GM12878 (cell line): ENCODE measurements at regions not wholly inside any gene's neighbourhood (a gene's known extent, or its start where the extent isn't known, plus 50 kb on each side); places are given as distances from the start of the nearest gene placed in this dataset.

Experiments used
- ATAC-seq: fragments of 200-7000 bp; cut with Tn5 transposase; 3 replicates; pipeline ENCODE4 v1.9.1; 2020; ENCODE audit warnings: mild to moderate bottlenecking, moderate library complexity
- BruUV-seq: library from RNA; stranded (reverse); fragments of 400-500 nt; replicated peaks from 2 replicates; lab custom pipeline; 2021; lab: Mats Ljungman, UMichigan
- CTCF ChIA-PET: fragments of 300-600 bp; sonication (Branson Sonifier 250); formaldehyde crosslinking; extraction: SDS; loops from one replicate; lab custom pipeline; 2021; ENCODE audit warnings: inconsistent platforms; lab: Yijun Ruan, JAX
- POLR2A ChIA-PET: fragments of 350-600 bp; formaldehyde crosslinking; extraction: SDS; loops from one replicate; lab custom pipeline; 2021; ENCODE audit warnings: inconsistent platforms; lab: Charles Lee
- RAD21 ChIA-PET: fragments of 300-600 bp; sonication (Branson Sonifier 250); formaldehyde crosslinking; loops from one replicate; lab custom pipeline; 2023; ENCODE audit warnings: antibody characterized with exemption; ENCODE audit not compliant: unreplicated experiment; lab: Charles Lee
- SMC1A ChIA-PET: fragments of 300-600 bp; sonication (Branson Sonifier 250); formaldehyde crosslinking; loops from one replicate; lab custom pipeline; 2023; ENCODE audit not compliant: unreplicated experiment, uncharacterized antibody; lab: Charles Lee
- DNase-seq: peaks from one replicate; pipeline ENCODE4 v3.0.0-alpha.2; 2011; ENCODE audit warnings: low read depth, low spot score
- FAIRE-seq: peaks from 3 replicates; lab custom pipeline; 2011; peaks lifted over from hg19 to GRCh38; lab: Jason Lieb, UNC
- H2AFZ ChIP-seq: 2 replicates; pipeline ENCODE4 v1.6.0; 2011; ENCODE audit warnings: low read depth, low read length, control low read depth; ENCODE audit not compliant: control insufficient read depth
- H3K27ac ChIP-seq: 2 replicates; pipeline ENCODE4 v1.5.1; 2011; ENCODE audit warnings: control low read depth; ENCODE audit not compliant: control insufficient read depth, insufficient read depth
- H3K27me3 ChIP-seq, 2 experiments: replicated peaks in 1 of 2; 2 replicates each; pipeline versions ENCODE4 v1.6.0 to v1.6.1; 2011; ENCODE audit warnings: low read length in 1 of 2; ENCODE audit not compliant: control insufficient read depth in 2 of 2, insufficient read depth in 2 of 2
- H3K36me3 ChIP-seq, 2 experiments: 2 replicates each; pipeline ENCODE4 v1.5.1; 2011; ENCODE audit warnings: low read length in 1 of 2; ENCODE audit not compliant: control insufficient read depth in 2 of 2, insufficient read depth in 2 of 2
- H3K4me1 ChIP-seq: 2 replicates; pipeline ENCODE4 v1.6.1; 2011; ENCODE audit warnings: mild to moderate bottlenecking, low read length, moderate library complexity, mixed read lengths; ENCODE audit not compliant: control insufficient read depth, insufficient read depth
- H3K4me2 ChIP-seq: 2 replicates; pipeline ENCODE4 v1.6.0; 2011; ENCODE audit warnings: control low read depth; ENCODE audit not compliant: control insufficient read depth, insufficient read depth
- H3K4me3 ChIP-seq: fragments of 200-600 bp; sonication (generic); 2 replicates; pipeline ENCODE4 v1.5.1; 2016
- H3K79me2 ChIP-seq: 2 replicates; pipeline ENCODE4 v1.6.0; 2011; ENCODE audit warnings: low read length; ENCODE audit not compliant: control insufficient read depth, insufficient read depth
- H3K9ac ChIP-seq: 2 replicates; pipeline ENCODE4 v1.8.0; 2011; ENCODE audit warnings: low read length, control low read depth, mixed read lengths; ENCODE audit not compliant: control insufficient read depth, insufficient read depth
- H3K9me3 ChIP-seq: replicated peaks from 3 replicates; pipeline ENCODE4 v1.5.1; 2011; ENCODE audit warnings: mild to moderate bottlenecking, low read length; ENCODE audit not compliant: control insufficient read depth, insufficient read depth
- H4K20me1 ChIP-seq: 2 replicates; pipeline ENCODE4 v1.6.0; 2011; ENCODE audit not compliant: control insufficient read depth, insufficient read depth
- ASH2L ChIP-seq: fragments of 300-600, 200-600 bp; sonication (generic); IDR thresholded peaks from 2 replicates; pipeline ENCODE4 v1.6.1; 2017; ENCODE audit warnings: low read depth, mild to moderate bottlenecking, borderline replicate concordance
- CHD4 ChIP-seq: fragments of 200-600 bp; sonication (generic); IDR thresholded peaks from 2 replicates; pipeline ENCODE4 v1.6.1; 2016; ENCODE audit warnings: mild to moderate bottlenecking
- E2F8 ChIP-seq: fragments of 450-650 bp; IDR thresholded peaks from 2 replicates; pipeline ENCODE4 v1.6.1; 2018; ENCODE audit warnings: mild to moderate bottlenecking, low read depth, moderate library complexity; ENCODE audit not compliant: partially characterized antibody
- FOXM1 ChIP-seq: IDR thresholded peaks from 2 replicates; pipeline ENCODE4 v1.6.1; 2012; ENCODE audit warnings: low read depth, mild to moderate bottlenecking, inconsistent platforms, low read length, moderate library complexity
- GATAD2B ChIP-seq: fragments of 450-650 bp; conservative IDR thresholded peaks from 2 replicates; pipeline ENCODE4 v1.6.1; 2017; ENCODE audit warnings: low read depth, mild to moderate bottlenecking, moderate library complexity
- IRF5 ChIP-seq: fragments of 450-650 bp; IDR thresholded peaks from 2 replicates; pipeline ENCODE4 v1.6.1; 2017; ENCODE audit warnings: borderline replicate concordance
- JUNB ChIP-seq: IDR thresholded peaks from 2 replicates; pipeline ENCODE4 v1.6.1; 2016; ENCODE audit warnings: antibody characterized with exemption, mild to moderate bottlenecking
- MXI1 ChIP-seq: fragments of 150-350 bp; IDR thresholded peaks from 2 replicates; pipeline ENCODE4 v1.6.1; 2011; ENCODE audit warnings: low read depth, mild to moderate bottlenecking, inconsistent platforms, low read length, improper control_type of control experiment
- SIX5 ChIP-seq: IDR thresholded peaks from 2 replicates; pipeline ENCODE4 v1.6.1; 2011; ENCODE audit warnings: mild to moderate bottlenecking, low read depth, low read length, moderate library complexity; ENCODE audit not compliant: severe bottlenecking
- SKIL ChIP-seq: fragments of 450-650 bp; IDR thresholded peaks from 2 replicates; pipeline ENCODE4 v1.6.1; 2017; ENCODE audit warnings: mild to moderate bottlenecking, low read depth, inconsistent platforms; ENCODE audit not compliant: poor library complexity, severe bottlenecking
- SMC3 ChIP-seq: IDR thresholded peaks from 2 replicates; pipeline ENCODE4 v1.6.1; 2011; ENCODE audit warnings: low read length, improper control_type of control experiment, borderline replicate concordance
- TAF1 ChIP-seq: IDR thresholded peaks from 2 replicates; pipeline ENCODE4 v1.6.1; 2011; ENCODE audit warnings: mild to moderate bottlenecking, low read depth, low read length, borderline replicate concordance
- TCF7 ChIP-seq: IDR thresholded peaks from 2 replicates; pipeline ENCODE4 v1.6.1; 2014; ENCODE audit warnings: antibody characterized with exemption, borderline replicate concordance
- ZBTB11 ChIP-seq: fragments of 450-650 bp; formaldehyde crosslinking; IDR thresholded peaks from 2 replicates; pipeline ENCODE4 v1.5.0; 2022; ENCODE audit warnings: mild to moderate bottlenecking, missing genetic modification characterization
- ZNF274 ChIP-seq: IDR thresholded peaks from one replicate; pipeline ENCODE4 v1.8.0; 2011; ENCODE audit not compliant: insufficient read length, insufficient read depth
- WGBS: methylation state at CpG from one replicate; pipeline ENCODE4 v1.1.6; 2016; ENCODE audit warnings: low lambda C conversion rate; ENCODE audit not compliant: insufficient replicate concordance, insufficient coverage; ENCODE audit errors: missing lambda C conversion rate; 5-methylcytosine and 5-hydroxymethylcytosine counted together
- in situ Hi-C: fragments of 300-500 bp; cut with MboI; formaldehyde crosslinking; loops from 9 replicates; pipeline ENCODE4 v1.14.3; 2018; ENCODE audit warnings: mixed read lengths
- intact Hi-C: fragments of 100-400 bp; cut with micrococcal nuclease; formaldehyde crosslinking; loops from one replicate; pipeline ENCODE4 v1.14.2; 2022; ENCODE audit not compliant: unreplicated experiment

- H2AFZ ChIP-seq, result no peak overlapping the region
- TF ChIP-seq SKIL (no peak), CHD4 (no peak), SIX5 (no peak), ZNF274 (no peak), E2F8 (no peak), IRF5 (no peak), TCF7 (no peak), ASH2L (no peak), ZBTB11 (CRISPR knock-in tag) (no peak), MXI1 (no peak), JUNB (no peak), FOXM1 (no peak), GATAD2B (no peak), TAF1 (no peak), SMC3 (no peak)
- H3K4me3 ChIP-seq, result no peak overlapping the region
- no peaks in the 10 kb centered on the region for H3K9me3 ChIP-seq
- POLR2A ChIA-PET, result no interaction called here
- ATAC-seq (no peak), DNase-seq (no peak), FAIRE-seq (no peak)
- WGBS, result 0% methylated on average over 1 of the region's 1 CpG
- in situ Hi-C loops, result no loop called here
- CTCF ChIA-PET, result no interaction called here
- intact Hi-C loops, result no loop called here
- no peak overlapping the region for H3K4me2 ChIP-seq
- SMC1A ChIA-PET, result interaction anchor here (0.6 kb wide), 1 partner anchor 329 kb away, joined by 3 read pairs; no protein-coding TSS in a partner anchor
- H3K36me3 ChIP-seq, result no peaks in the 10 kb centered on the region
- no peak overlapping the region for H3K9ac ChIP-seq
- BruUV-seq, result no TSS peak
- H3K27me3 ChIP-seq, result no peaks in the 10 kb centered on the region; a peak in 1 of 4 replicates
- no peaks in the 10 kb centered on the region for H4K20me1 ChIP-seq
- no peaks in the 10 kb centered on the region for H3K79me2 ChIP-seq
- H3K27ac ChIP-seq, result no peak overlapping the region
- RAD21 ChIA-PET, result no interaction called here
- no peaks in the 10 kb centered on the region for H3K4me1 ChIP-seq
Observed at GRCh38 chr3:30355622-30356021, 250.8 kb upstream of the TGFBR2 start.
